Medulla oblongata (tissue), 1 donor: ENCODE measurements at regions not wholly inside any gene's neighbourhood (a gene's known extent, or its start where the extent isn't known, plus 50 kb on each side); places are given as distances from the start of the nearest gene placed in this dataset.

Experiments used
- DNase-seq: peaks from one replicate; pipeline ENCODE4 v3.0.0-alpha.2; 2015; ENCODE audit errors: extremely low spot score

DNA sequence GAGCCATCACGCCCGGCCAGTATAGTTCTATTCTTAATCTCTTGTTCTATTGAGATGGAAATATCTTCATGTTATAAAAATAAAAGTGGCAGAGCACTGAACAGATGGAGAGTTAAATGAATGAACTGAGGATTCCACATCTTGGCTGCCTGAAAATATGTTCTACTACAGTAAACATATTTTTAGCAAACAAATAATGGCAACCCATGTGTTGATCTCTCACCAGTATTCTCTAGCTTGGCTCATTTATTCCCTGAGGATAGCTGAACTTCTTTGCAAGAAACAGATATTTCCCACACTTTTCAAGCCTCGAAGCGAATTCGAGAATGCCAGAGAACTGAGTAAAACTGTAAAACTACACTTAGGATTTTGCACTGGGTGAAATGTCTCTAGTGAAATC lies 58.9 kb downstream of the DIRAS3 start:
- DNase-seq = no peak

GRCh38 chr1:67988066-67988465 lies 62.4 kb downstream of the DIRAS3 start:
- DNase-seq = no peak

DNA sequence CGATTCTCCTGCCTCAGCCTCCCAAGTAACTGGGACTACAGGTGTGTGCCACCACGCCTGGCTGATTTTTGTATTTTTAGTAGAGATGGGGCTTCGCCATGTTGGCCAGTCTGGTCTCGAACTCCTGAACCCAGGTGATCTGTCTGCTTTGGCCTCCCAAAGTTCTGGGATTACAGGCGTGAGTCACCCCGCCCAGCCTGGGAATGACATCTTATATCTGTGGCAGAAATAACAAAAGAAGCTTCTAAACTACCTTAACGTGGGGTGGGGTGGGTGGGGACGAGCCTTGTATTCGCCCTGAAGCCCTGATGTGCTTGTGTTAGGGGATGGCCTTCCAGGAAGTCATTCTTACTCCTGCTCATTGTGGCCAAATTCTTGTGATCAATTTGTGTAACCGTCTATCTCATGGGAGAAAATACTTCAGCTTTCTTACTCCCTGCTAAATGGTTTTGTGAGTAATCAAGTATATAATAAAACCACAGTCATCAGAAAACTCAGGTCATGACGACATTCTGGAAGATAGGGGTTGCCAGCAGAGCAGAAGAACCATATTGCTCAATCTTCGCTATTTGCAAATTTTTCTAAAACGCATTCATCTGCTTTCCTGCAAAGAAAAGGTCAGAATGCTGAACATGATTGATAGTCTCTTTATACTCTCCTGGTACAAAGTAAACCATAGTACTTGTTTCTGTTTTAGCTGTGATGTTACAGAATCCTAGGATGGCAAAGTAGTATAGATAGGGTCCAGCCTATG lies 63.2 kb downstream of the DIRAS3 start:
- DNase-seq = no peak

GRCh38 chr1:67983867-67984266 lies 66.6 kb downstream of the DIRAS3 start:
- DNase-seq = no peak

DNA sequence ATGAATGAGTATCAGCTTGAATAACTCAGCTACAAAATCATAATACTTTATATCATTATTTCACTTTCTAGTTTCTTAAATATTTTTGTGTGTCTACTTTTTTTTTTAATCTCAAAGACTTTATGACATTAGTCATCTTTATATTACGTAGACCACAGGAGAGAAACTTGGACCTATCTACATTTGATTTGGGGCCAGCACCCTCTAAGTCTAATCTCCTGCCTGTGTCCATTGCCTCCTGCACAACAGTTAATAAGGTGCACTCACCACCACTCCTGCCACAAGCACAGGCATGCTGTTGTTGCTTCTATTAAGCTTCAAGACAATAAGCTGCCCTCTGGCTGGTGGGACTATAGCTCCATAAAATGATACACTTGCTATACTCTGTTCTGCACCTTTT lies 70.4 kb downstream of the DIRAS3 start:
- no peak for DNase-seq

GRCh38 chr1:67979532-67979931 lies 70.9 kb downstream of the DIRAS3 start:
- no peak for DNase-seq

DNA sequence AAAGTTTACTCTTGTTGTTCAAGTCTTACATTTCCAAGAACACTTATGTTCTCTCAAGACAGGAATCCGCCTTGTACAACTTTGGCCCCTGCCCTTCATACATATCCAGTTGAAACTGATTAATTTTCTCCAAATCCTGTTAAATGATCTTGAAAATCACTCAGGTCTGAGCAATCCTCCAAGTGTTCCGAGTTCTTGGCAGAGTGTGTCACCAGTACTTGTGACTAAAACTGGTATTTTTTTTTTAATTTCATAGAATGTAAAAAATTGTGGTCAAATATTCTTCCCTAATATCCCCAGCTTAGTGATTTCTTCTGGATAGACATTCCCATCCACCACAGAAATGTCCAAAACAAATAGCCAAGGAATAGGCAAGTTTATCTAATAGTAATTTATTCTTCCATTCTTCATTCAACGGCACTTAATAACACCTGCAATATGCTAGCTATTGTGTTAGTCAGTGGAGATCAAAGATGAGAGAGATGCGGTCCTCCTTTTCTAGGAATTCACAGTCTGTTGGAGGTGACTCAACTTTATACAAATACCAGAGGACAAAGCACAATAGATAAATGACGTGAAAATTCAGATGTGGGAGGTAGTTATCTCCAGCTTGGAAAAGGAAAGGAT lies 71.4 kb downstream of the DIRAS3 start:
- DNase-seq = no peak

- no peak for DNase-seq
These were observed 72.7 kb downstream of the DIRAS3 start for GRCh38 chr1:67977756-67978155.

- DNase-seq = no peak
These were observed 77.4 kb downstream of the DIRAS3 start for GRCh38 chr1:67973051-67973450.

DNA sequence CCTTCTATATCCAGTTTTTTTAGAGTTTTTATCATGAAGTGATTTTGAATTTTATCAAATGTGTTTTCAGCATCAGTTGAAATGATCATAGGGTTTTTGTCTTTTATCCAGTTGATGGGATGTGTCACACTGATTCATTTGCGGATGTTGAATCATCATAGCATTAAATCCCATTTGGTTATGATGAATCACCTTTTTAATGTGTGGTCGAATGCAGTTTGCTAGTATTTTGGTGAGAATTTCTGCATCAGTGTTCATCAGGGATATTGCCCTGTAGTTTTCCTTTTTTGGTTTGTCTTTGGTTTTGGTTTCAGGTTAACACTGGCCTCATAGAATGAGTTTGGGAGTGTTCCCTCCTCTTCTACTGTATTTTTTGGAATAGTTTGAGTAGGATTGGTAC lies 80.3 kb downstream of the DIRAS3 start:
- no peak for DNase-seq

- DNase-seq = no peak
These were observed 81.0 kb downstream of the DIRAS3 start for GRCh38 chr1:67969446-67969845.

DNA sequence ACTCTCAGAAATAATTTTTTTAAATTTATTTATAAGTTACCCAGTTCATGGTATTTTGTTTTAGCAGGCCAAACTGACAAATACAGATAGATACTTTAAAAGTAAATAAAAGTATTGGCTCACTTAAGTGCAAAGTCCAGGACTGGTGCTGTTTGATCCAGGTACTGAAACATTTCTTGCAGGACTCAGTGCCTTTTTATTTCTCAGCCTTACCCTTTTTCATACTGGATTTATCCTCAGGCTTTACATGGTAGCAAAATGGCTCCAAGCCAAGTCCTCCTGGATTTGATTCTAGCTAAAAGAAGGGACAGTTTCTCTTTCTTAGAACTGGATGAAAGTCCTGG lies 83.8 kb downstream of the DIRAS3 start:
- no peak for DNase-seq

- DNase-seq = no peak
These were observed 84.3 kb downstream of the DIRAS3 start for GRCh38 chr1:67965995-67966665.

DNA sequence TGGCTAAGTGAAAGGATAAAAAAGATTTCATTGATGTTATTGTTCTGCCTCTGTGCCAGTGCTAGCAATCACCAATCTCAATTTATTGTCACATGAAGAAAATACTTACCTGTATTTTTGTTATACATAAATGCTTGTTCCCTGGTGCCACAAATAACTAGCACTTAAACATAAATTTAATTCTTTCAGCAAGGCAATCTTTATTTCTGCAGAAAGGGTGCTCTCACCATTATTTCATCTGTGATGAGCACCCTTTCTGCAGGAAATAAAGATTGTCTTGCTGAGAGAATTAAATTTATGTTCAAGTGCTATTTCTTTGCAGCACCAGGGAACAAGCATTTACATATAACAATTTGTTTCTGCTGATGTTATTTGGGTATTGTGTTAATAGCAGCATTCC lies 87.2 kb downstream of the DIRAS3 start:
- DNase-seq = no peak

DNA sequence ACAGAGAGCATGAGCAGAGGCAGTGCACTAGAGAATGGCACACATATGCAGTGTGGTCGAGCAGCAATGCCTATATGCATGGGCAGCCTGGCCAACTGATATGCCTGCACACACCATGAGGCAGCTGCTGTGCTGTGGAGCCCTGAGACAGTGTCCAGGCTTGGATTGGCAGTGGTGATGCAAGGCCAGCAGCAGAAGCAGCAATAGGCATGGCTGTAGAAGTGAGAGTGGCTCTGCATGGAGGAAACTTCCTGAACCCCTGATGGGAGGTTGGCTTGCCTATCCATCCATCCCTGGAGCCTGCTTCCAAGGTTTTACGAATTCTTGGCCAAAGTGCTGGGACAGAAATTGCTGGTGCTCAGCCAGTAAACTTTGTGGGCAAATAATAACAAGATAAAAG lies 89.7 kb downstream of the DIRAS3 start:
- no peak for DNase-seq

GRCh38 chr1:67958472-67958871 lies 92.0 kb downstream of the DIRAS3 start:
- no peak for DNase-seq

DNA sequence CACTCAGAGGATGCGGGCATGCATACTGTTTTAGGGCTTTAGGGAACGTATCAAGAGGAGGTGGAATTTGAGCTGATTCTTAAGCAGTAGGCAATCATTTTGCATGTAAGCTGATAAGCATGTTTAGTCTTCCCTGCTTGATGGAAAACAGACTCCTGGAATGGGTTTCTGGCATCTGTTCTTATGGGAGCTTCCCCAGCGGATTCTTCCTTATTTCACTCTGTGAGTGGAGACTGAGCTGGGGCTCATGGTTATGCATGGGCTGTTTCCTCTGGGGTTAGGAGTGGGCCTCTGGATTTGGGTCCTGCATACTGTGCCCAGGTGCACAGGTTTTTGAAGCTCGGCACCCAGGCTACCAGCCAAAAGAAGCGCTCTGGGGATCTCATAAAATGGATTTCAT lies 93.4 kb downstream of the DIRAS3 start:
- DNase-seq = no peak

DNA sequence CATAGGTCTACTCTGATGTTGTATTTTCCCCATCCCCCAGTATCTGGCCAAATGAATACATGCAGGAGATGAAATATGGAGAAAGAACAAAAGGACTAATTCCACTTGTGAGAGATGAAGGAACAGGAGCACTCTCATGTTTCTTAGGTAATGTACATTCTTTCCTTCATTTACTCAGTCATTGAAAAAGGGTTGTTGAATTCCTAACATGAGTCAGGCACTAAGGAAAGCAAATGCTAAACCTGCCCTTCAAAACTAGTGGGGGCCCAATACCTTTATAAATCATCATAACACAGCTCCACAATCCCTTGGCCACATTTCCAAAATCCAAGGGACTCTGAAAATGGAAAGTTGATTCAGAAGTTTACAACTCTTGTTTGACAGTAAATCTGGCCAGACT lies 94.3 kb downstream of the DIRAS3 start:
- no peak for DNase-seq

GRCh38 chr1:67955591-67955990 lies 94.8 kb downstream of the DIRAS3 start:
- no peak for DNase-seq

DNA sequence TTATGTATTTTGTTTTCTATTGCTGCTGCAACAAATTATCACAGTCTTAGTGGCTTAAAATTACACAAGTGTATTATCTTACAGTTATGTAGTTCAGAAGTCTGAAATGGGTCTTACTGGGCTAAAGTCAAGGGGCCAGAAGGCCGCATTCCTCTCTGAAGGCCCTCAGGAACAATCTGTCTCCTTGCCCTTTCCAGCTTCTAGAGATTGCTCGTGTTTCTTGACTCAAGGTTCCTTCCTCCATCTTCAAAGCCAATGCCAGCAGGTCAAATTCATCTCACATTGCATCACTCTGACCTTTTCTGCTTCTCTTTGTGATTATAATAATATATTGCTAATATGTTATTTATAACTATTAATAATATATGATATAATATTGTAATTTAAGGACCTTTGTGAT lies 97.1 kb downstream of the DIRAS3 start:
- DNase-seq = no peak

GRCh38 chr1:67952071-67952470 lies 98.4 kb downstream of the DIRAS3 start:
- no peak for DNase-seq

DNA sequence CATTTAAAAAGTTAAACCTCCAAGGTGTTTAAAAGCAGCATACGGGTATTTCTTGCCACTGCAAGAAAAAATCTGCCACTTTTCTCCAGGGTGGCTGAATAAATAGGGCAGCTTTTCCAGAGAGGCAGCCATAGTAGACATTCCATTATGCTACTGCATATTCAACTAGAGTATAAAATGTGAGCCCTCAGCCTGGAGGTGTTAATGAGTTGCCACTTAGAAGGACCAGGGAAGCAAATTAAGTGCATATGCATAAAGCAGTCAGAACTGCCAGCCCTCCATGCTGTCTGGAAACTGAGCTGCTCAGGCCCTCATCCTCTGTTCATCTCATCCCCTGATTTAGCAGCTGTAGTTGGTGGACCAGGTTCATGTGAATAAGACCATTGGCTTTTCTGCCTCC lies 99.4 kb downstream of the DIRAS3 start:
- no peak for DNase-seq
